ENCODE measurements at regions not wholly inside any gene's neighbourhood (a gene's known extent, or its start where the extent isn't known, plus 50 kb on each side); places are given as distances from the start of the nearest gene placed in this dataset.

DNA sequence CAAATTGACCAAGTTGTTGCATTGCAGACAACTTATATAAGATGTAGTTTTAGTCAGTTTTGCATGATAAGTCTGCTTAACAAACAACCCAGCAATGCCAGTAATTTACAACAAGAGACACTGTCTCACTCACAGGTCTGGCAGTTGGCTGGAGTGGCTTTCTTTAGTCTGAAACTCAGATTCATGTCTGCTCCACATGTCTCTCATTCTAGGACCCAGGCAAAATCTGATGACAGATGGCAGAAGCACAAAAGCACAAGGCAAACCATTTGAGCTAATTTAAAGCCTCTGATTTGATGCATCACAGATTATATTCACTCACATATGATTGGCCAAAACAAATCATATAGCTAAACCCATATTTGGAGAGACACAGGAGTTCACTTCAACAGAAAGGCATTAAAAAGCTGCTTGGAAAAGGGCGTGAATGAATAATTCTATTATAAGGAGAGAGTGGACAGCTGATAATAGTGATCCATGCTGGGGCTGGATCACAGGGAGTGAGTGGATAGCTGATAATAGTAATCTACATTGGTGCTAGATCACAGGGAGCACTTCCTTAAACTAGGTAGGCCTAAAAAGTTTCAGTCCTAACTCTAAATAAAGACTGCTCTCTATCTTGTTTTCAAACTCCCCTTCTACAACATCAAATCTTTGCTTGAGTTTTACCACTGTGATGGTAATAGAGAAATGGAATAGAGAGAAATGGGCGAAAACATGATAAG is 593.2 kb upstream of the ZNF804A start:
- no peak for TF ChIP-seq EZH2 (IDR thresholded peaks at IDR 0.05; ENCODE audit: borderline replicate concordance, low read depth, low read length, severe bottlenecking)
- TF ChIP-seq, protein P1, sequence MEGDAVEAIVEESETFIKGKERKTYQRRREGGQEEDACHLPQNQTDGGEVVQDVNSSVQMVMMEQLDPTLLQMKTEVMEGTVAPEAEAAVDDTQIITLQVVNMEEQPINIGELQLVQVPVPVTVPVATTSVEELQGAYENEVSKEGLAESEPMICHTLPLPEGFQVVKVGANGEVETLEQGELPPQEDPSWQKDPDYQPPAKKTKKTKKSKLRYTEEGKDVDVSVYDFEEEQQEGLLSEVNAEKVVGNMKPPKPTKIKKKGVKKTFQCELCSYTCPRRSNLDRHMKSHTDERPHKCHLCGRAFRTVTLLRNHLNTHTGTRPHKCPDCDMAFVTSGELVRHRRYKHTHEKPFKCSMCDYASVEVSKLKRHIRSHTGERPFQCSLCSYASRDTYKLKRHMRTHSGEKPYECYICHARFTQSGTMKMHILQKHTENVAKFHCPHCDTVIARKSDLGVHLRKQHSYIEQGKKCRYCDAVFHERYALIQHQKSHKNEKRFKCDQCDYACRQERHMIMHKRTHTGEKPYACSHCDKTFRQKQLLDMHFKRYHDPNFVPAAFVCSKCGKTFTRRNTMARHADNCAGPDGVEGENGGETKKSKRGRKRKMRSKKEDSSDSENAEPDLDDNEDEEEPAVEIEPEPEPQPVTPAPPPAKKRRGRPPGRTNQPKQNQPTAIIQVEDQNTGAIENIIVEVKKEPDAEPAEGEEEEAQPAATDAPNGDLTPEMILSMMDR (IDR thresholded peaks at IDR 0.05; ENCODE audit: extremely low read depth in 1 of 2, insufficient read depth in 1 of 2, low read depth in 1 of 2, low read length in 2 of 2) = no peak
- TF ChIP-seq POLR2A (IDR thresholded peaks at IDR 0.05; ENCODE audit: low read depth, low read length) = no peak
- no peak for TF ChIP-seq POLR2AphosphoS5 (IDR thresholded peaks at IDR 0.05; ENCODE audit: insufficient read depth, low read depth, low read length)
- TF ChIP-seq, protein P2, sequence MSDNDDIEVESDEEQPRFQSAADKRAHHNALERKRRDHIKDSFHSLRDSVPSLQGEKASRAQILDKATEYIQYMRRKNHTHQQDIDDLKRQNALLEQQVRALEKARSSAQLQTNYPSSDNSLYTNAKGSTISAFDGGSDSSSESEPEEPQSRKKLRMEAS (IDR thresholded peaks at IDR 0.05; ENCODE audit: insufficient read depth, insufficient read length) = no peak
- no peak for TF ChIP-seq JUN (IDR thresholded peaks at IDR 0.05; ENCODE audit: borderline replicate concordance, insufficient read depth, insufficient read length, low read depth)
- TF ChIP-seq FOS (IDR thresholded peaks at IDR 0.05; ENCODE audit: borderline replicate concordance, insufficient read depth, low read length) = no peak

Measured in endothelial cell of umbilical vein (primary cell).